22Rv1 (cell line): ENCODE measurements at regions not wholly inside any gene's neighbourhood (a gene's known extent, or its start where the extent isn't known, plus 50 kb on each side); places are given as distances from the start of the nearest gene placed in this dataset.
"Not testable (repeated sequence)": the region's sequence is repeated elsewhere in the genome, so short reads cannot be mapped to it uniquely, and the experiment has no call there.

Experiments
- CTCF ChIP-seq: fragments of 450-650 bp; IDR thresholded peaks from 2 replicates; pipeline ENCODE4 v1.5.1; 2017; ENCODE audit warnings: mild to moderate bottlenecking
- ZFX ChIP-seq: fragments of 450-650 bp; IDR thresholded peaks from 2 replicates; pipeline ENCODE4 v1.6.1; 2017; ENCODE audit warnings: antibody characterized with exemption, borderline replicate concordance

GRCh38 chr12:131311279-131311722 lies 357.6 kb downstream of the ADGRD1 start:
- TF ChIP-seq CTCF, ZFX: not testable (repeated sequence)
